ENCODE measurements at regions not wholly inside any gene's neighbourhood (a gene's known extent, or its start where the extent isn't known, plus 50 kb on each side); places are given as distances from the start of the nearest gene placed in this dataset.
A peak's percentile ranks its signal among the peaks of the same experiment; 100 is the strongest.

DNA sequence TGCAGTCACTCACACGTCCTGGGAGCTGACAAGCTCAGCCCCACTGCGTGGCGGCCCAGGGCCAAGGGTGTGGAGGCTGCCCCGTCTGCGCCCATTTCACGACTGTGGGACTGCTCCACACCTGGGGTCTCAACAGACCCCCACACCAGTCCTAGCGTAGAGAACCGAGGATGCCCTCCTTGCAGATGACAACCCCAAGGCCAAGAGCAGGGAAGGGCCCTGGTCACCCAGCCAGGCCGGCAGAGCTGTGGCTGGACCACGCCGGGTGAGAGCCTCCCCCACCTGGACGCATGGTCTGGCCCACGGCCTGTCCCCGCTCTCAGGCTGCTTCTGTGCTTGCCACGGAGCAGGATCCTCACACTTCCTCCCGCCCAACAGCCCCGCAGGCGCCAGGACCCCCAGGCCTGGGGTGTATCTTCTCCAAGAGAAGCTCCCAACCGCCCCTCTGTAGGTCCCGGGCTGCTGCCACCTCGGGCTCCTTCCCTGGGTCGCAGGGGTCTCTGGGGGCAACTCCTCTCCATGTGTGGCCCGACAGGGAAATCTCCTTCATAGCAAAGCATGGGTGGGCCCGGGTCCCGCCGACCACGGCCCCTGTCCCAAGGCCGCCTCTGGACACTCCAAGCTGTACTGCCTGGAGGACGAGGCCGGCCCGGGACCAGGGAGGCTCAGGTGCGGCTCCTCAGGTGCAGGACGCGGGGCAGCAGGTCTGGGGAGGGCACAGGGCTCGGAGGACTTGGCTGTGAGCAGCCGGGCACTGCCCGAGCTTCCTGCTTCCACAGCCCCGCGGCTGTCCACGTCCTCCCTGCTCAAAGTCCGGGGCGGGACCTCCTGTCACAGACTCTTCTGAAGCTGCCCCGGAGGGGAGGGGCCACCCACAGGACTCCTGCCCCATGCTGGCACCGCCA lies 88.8 kb downstream of the FOXL3 start:
- H3K9me3 ChIP-seq (ENCODE audit: control insufficient read depth in 4 of 4, insufficient read depth in 3 of 4, low read length in 3 of 4) = peaks cover 0 to 3% (median under 1%) of the 10 kb centered on the region in 4 donors
- no peak overlapping the region for H3K9ac ChIP-seq (ENCODE audit: insufficient read depth in 1 of 2, low read length in 2 of 2)
- no peak overlapping the region for H3K4me3 ChIP-seq
- H3K36me3 ChIP-seq (ENCODE audit: control insufficient read depth in 4 of 4, insufficient read depth in 4 of 4, low read length in 4 of 4) = no peaks in the 10 kb centered on the region
- H3K27me3 ChIP-seq (ENCODE audit: control insufficient read depth in 3 of 3, insufficient read depth in 3 of 3, low read length in 2 of 3) = no peaks in the 10 kb centered on the region
- DNase-seq (no peak), ATAC-seq (ENCODE audit: insufficient read depth, low FRiP score) (no peak)
- 76 to 78% methylated on average over 41 to 44 of the region's 44 CpGs for WGBS, 2 donors
- peaks cover 0 to 36% (median 19%) of the 10 kb centered on the region in 5 donors for H3K4me1 ChIP-seq (ENCODE audit: control insufficient read depth in 5 of 5, insufficient read depth in 5 of 5, low read length in 5 of 5)
- H3K27ac ChIP-seq (ENCODE audit: low read depth in 1 of 2, low read length in 1 of 2) = no peak overlapping the region
- TF ChIP-seq, protein P1, sequence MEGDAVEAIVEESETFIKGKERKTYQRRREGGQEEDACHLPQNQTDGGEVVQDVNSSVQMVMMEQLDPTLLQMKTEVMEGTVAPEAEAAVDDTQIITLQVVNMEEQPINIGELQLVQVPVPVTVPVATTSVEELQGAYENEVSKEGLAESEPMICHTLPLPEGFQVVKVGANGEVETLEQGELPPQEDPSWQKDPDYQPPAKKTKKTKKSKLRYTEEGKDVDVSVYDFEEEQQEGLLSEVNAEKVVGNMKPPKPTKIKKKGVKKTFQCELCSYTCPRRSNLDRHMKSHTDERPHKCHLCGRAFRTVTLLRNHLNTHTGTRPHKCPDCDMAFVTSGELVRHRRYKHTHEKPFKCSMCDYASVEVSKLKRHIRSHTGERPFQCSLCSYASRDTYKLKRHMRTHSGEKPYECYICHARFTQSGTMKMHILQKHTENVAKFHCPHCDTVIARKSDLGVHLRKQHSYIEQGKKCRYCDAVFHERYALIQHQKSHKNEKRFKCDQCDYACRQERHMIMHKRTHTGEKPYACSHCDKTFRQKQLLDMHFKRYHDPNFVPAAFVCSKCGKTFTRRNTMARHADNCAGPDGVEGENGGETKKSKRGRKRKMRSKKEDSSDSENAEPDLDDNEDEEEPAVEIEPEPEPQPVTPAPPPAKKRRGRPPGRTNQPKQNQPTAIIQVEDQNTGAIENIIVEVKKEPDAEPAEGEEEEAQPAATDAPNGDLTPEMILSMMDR (IDR thresholded peaks at IDR 0.05; ENCODE audit: control extremely low read depth, extremely low read depth) = no peak

GRCh38 chr7:379456-380138 lies 89.6 kb downstream of the FOXL3 start:
- TF ChIP-seq, protein P1 (IDR thresholded peaks at IDR 0.05; ENCODE audit: control extremely low read depth, extremely low read depth) = no peak
- Histone ChIP-seq H3K27me3 (ENCODE audit: control insufficient read depth in 3 of 3, insufficient read depth in 3 of 3, low read length in 2 of 3) (no peaks in the 10 kb centered on the region), H3K9ac (ENCODE audit: insufficient read depth in 1 of 2, low read length in 2 of 2) (no peak overlapping the region), H3K27ac (ENCODE audit: low read depth in 1 of 2, low read length in 1 of 2) (no peak overlapping the region), H3K4me1 (ENCODE audit: control insufficient read depth in 5 of 5, insufficient read depth in 5 of 5, low read length in 5 of 5) (peaks cover 0 to 32% (median 11%) of the 10 kb centered on the region in 5 donors), H3K4me3 (no peak overlapping the region), H3K36me3 (ENCODE audit: control insufficient read depth in 4 of 4, insufficient read depth in 4 of 4, low read length in 4 of 4) (no peaks in the 10 kb centered on the region), H3K9me3 (ENCODE audit: control insufficient read depth in 4 of 4, insufficient read depth in 3 of 4, low read length in 3 of 4) (peaks cover 0 to 3% (median 2%) of the 10 kb centered on the region in 4 donors)
- peak in 1 of 3 donors; percentile 24 for DNase-seq
- 22 to 24% methylated on average over 32 to 45 of the region's 45 CpGs for WGBS, 2 donors
- no peak for ATAC-seq (ENCODE audit: insufficient read depth, low FRiP score)

DNA sequence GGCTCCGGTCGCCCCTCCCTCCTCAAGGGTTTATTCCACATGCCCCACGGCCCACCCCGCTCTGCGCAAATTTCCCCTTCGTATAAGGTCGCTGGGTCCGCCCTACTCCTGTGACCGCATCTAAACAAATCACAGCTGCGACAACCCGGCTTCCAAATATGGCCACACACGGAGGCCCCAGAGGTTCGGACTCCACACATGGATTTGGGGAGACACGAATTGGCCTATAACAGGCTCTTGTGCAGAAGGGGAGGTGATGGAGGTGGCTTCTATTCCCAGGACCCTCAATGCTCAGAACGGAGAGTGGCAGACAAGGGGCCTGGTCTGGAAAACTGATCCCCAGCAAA lies 90.1 kb downstream of the FOXL3 start:
- TF ChIP-seq, protein P1 (IDR thresholded peaks at IDR 0.05; ENCODE audit: control extremely low read depth, extremely low read depth) = no peak
- Histone ChIP-seq H3K27me3 (ENCODE audit: control insufficient read depth in 3 of 3, insufficient read depth in 3 of 3, low read length in 2 of 3) (no peaks in the 10 kb centered on the region), H3K9me3 (ENCODE audit: control insufficient read depth in 4 of 4, insufficient read depth in 3 of 4, low read length in 3 of 4) (peaks cover 0 to 3% (median 2%) of the 10 kb centered on the region in 4 donors), H3K9ac (ENCODE audit: insufficient read depth in 1 of 2, low read length in 2 of 2) (no peak overlapping the region), H3K4me1 (ENCODE audit: control insufficient read depth in 5 of 5, insufficient read depth in 5 of 5, low read length in 5 of 5) (peaks cover 0 to 29% (median 9%) of the 10 kb centered on the region in 5 donors), H3K36me3 (ENCODE audit: control insufficient read depth in 4 of 4, insufficient read depth in 4 of 4, low read length in 4 of 4) (no peaks in the 10 kb centered on the region), H3K27ac (ENCODE audit: low read depth in 1 of 2, low read length in 1 of 2) (no peak overlapping the region), H3K4me3 (no peak overlapping the region)
- ATAC-seq (ENCODE audit: insufficient read depth, low FRiP score) (no peak), DNase-seq (peak in 2 of 3 donors; percentile 23 to 42)
- 31 to 59% methylated on average over 15 of the region's 15 CpGs for WGBS, 2 donors

Measured in lung (tissue), 11 donors.